AG10803 (cell line): ENCODE measurements at regions not wholly inside any gene's neighbourhood (a gene's known extent, or its start where the extent isn't known, plus 50 kb on each side); places are given as distances from the start of the nearest gene placed in this dataset.
A peak's percentile ranks its signal among the peaks of the same experiment; 100 is the strongest.

Source experiments
- DNase-seq: peaks from one replicate; pipeline ENCODE4 v3.0.0; 2010; ENCODE audit warnings: low read depth
- H3K4me3 ChIP-seq: 2 replicates; pipeline ENCODE4 v1.5.1; 2011; ENCODE audit warnings: mild to moderate bottlenecking, low read length, control low read depth
- CTCF ChIP-seq: conservative IDR thresholded peaks from 2 replicates; pipeline ENCODE4 v1.5.1; 2011; ENCODE audit warnings: mild to moderate bottlenecking, low read length, control low read depth, inconsistent platforms

DNA sequence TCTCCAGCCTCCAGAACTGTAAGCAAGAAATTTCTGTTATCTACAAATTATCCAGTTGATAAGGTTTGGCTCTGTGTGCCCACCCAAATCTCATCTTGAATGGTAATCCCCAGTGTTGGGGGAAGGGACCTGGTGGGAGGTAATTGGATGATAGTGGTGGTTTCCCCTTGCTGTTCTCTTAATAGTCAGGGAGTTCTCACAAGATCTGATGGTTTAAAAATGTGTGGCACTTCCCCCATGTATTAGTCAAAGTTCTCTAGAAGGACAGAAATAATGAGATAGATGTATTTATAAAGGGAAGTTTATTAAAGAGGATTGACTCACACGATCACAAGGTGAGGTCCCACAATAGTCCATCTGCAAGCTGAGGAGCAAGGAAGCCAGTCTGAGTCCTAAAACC is 56.2 kb upstream of the APBB1IP start:
- no peak overlapping the region for H3K4me3 ChIP-seq
- TF ChIP-seq CTCF = no peak
- DNase-seq = no peak

GRCh38 chr10:26384600-26384999 is 53.5 kb upstream of the APBB1IP start:
- H3K4me3 ChIP-seq = no peak overlapping the region
- no peak for TF ChIP-seq CTCF
- DNase-seq = no peak

- no peak overlapping the region for H3K4me3 ChIP-seq
- TF ChIP-seq CTCF = no peak
- no peak for DNase-seq
Measured at GRCh38 chr10:26385443-26385842, 52.7 kb upstream of the APBB1IP start.

DNA sequence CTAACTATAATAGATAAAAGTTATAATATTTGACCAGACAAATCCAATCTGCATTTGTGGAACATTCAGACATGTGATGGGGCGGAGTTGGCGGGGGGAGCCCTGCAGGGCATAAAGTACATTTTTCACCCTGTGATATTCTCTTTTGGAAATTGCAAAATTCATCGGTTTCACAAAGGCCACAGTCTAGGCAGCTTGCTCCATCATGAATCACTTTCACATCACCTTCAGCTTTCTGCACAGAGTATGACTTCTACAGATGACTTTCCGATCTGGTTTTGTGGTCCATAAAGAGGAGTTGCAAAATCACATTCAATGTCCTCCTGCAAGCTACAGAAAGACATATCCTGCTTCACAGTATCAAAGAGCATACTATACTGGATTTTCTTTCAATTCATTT is 51.4 kb upstream of the APBB1IP start:
- H3K4me3 ChIP-seq = no peak overlapping the region
- DNase-seq = peak; percentile 6
- TF ChIP-seq CTCF = no peak
